ENCODE measurements at regions not wholly inside any gene's neighbourhood (a gene's known extent, or its start where the extent isn't known, plus 50 kb on each side); places are given as distances from the start of the nearest gene placed in this dataset.

- DNase-seq = no peak
Observed at GRCh38 chr3:24033818-24034217, 88.7 kb downstream of the NR1D2 start.

- DNase-seq = no peak
Observed at GRCh38 chr3:24034464-24034863, 89.4 kb downstream of the NR1D2 start.

DNA sequence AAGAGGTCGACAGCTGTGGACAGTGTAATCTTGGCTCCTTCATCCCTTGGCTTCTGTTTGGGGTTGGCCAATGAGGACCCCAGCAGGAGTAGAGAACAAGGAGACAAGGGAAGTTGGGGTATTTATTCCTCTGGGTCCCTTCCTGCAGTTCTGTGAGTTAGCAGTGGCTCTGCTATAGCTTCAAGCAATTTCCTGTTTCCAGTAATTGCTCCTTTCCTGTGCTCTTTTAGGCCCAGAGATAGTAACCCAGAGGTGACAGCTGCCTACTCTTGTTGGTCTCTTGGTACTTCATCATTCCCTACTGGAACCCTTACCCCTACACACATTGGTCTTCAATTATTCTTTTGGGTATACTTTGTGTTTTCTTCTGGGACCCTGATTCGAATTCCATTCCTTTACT, 92.9 kb downstream of the NR1D2 start:
- DNase-seq = no peak

- DNase-seq = no peak
Observed at GRCh38 chr3:24040311-24040710, 95.2 kb downstream of the NR1D2 start.

- DNase-seq = no peak
Observed at GRCh38 chr3:24042174-24043059, 97.3 kb downstream of the NR1D2 start.

GRCh38 chr3:24043168-24043567, 98.1 kb downstream of the NR1D2 start:
- DNase-seq = no peak

DNA sequence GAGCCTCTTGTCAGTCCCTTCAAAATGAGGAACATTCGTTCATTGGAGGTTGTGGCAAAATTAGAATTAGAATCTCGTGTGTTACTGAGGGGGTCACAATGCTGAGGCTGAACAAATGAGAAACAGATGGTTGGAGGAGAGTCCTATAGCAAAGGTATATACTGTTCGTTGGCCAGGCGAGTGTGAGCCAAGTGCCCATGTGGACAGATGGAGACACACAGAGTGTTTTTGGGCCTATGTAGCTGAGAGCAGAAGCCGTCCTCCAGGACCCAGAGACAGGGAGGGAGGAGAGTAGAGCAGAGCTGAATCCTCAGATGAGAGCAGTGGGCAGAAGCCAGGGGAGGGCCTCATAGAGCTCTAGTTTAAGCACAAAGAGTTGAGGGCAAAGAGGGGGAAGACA, 98.9 kb downstream of the NR1D2 start:
- DNase-seq = no peak

- DNase-seq = no peak
Observed at GRCh38 chr3:24046214-24046613, 101.1 kb downstream of the NR1D2 start.

- DNase-seq = no peak
Observed at GRCh38 chr3:24047513-24047912, 102.4 kb downstream of the NR1D2 start.

GRCh38 chr3:24048843-24049242, 103.8 kb downstream of the NR1D2 start:
- peak; percentile 25 for DNase-seq

DNA sequence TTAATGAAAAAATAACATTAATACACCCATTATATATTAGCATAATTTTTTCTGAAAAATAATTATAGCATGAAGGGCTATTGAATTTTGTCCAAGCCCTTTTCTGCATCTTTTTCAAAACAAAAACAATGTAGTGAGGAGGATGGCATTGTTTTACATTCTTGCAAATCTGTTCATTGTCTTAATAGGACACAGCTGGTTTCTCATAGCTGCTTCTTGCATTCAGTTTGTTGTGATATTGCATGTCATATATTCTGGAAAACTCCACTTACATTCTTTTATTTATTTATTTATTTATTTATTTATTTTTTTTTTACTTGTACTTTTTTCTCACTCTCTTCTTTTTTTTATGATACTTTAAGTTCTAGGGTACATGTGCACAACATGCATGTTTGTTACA, 107.4 kb downstream of the NR1D2 start:
- DNase-seq = no peak

DNA sequence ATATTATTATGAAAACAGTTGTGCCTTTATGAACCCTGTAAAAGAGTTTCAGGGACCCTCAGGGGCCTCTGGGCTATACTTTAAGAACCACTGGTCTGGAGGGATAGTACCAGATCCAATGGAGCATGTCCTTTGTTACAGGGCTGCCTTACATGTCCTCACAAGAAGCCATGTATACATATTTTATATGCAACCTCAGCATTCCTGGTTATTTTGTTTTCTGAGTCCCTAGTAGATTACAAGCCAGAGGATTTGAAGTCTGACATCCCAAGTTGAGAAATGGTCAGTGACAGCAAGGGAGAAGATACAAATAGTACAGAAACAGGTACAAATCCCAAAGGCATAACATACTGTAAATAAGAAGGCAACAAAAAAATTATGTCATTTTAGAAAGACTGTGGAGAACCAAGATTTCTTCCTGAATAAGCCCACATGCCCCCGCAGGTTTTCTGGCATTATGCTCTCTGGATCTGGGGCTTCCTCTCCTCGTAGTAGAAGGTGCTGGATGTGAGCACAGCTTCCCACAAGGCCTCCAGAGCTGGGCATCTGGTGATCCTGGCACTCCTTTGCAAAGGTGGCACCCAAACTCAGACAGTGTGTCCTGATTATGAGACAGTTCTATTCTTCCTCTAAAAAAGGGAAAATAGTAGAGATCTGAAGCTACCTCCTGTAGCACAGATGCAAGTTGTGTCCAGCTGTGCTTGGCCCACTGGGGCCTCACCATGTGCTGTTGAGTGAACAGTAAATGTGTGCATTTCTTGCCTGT, 114.0 kb downstream of the NR1D2 start:
- DNase-seq = no peak

GRCh38 chr3:24060055-24060454, 115.0 kb downstream of the NR1D2 start:
- peak; percentile 55 for DNase-seq

- DNase-seq = no peak
Observed at GRCh38 chr3:24062916-24063315, 117.8 kb downstream of the NR1D2 start.
